Suppressor macrophage treated with lipopolysaccharide for 4 hours (primary cell): ENCODE measurements at regions not wholly inside any gene's neighbourhood (a gene's known extent, or its start where the extent isn't known, plus 50 kb on each side); places are given as distances from the start of the nearest gene placed in this dataset.

Experiments
- DNase-seq: peaks from one replicate; pipeline ENCODE4 v3.0.0-alpha.2; 2020

DNA sequence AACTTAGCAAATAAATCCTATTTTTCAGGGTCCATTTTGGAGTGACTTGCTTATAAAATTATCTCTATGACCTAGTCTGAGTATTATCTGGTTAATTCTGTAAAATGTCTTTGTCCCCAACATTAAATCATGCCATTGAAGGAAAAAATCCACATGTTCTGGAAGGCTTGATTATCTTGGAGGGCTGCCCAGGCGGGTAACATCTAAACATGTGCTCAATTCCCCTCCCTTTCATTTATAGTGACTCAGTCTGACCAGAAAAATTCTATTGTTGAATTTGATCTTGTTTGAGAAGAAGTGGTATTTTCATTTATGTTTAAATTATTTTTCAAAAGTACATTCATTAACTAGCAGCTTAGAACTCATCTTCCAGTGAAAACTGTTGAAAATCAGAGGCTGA lies 55.4 kb upstream of the SLC10A7 start:
- no peak for DNase-seq

GRCh38 chr4:146582864-146583263 lies 55.8 kb upstream of the POU4F2 start:
- peak; percentile 9 for DNase-seq

GRCh38 chr4:146585761-146586333 lies 52.8 kb upstream of the POU4F2 start:
- peak; percentile 74 for DNase-seq
